Astrocyte (in vitro differentiated cells and primary cell): ENCODE measurements at regions not wholly inside any gene's neighbourhood (a gene's known extent, or its start where the extent isn't known, plus 50 kb on each side); places are given as distances from the start of the nearest gene placed in this dataset.

Source experiments
- CTCF ChIP-seq: IDR thresholded peaks from 2 replicates; pipeline ENCODE4 v1.5.1; 2011; ENCODE audit warnings: low read depth, mild to moderate bottlenecking, inconsistent platforms, low read length, moderate library complexity; ENCODE audit not compliant: insufficient read depth
- EZH2 ChIP-seq: IDR thresholded peaks from 2 replicates; pipeline ENCODE4 v1.6.1; 2012; ENCODE audit warnings: mild to moderate bottlenecking, low read length, inconsistent platforms; ENCODE audit not compliant: insufficient read depth

DNA sequence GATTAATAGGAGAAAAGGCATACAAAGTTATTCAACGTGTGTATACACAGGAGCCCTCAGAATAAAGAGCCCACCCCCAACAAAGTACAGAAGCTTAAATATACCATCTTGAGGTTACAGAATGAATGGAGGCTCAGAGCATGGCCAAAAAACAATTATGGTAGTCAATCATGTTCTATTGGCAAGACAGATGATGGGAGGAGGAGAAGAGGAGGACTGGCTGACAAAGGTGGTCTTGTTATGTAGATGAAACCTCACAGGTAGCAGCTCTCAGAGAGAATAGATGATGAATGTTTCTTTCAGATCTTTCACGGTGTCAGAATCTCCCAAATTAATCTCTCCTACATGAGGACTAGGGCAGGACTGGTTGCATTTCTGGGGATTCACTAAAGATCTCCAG is 66.0 kb downstream of the ARL4C start:
- TF ChIP-seq CTCF (no peak), EZH2 (no peak)
